ENCODE measurements at regions not wholly inside any gene's neighbourhood (a gene's known extent, or its start where the extent isn't known, plus 50 kb on each side); places are given as distances from the start of the nearest gene placed in this dataset.
A peak's percentile ranks its signal among the peaks of the same experiment; 100 is the strongest.

DNA sequence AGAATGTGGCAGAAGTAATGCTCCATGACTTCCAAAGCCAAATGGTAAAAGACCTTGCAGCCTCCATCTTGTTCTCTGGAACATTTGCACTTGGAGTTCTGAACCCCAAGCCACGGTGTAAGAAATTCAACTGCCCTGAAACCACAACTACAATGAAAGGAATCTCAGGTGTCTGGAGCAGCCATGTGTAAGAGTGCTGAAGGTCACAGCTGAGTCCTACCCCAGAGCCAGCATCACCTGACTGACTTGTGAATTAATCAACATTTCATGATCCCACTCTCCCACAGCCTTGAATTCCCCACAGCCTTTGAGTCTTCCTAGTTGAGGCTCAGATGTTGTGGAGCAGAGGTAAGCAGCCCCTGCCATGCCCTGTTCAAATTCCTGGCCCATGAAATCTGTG, 192.8 kb upstream of the CAMK1G start:
- DNase-seq = no peak

DNA sequence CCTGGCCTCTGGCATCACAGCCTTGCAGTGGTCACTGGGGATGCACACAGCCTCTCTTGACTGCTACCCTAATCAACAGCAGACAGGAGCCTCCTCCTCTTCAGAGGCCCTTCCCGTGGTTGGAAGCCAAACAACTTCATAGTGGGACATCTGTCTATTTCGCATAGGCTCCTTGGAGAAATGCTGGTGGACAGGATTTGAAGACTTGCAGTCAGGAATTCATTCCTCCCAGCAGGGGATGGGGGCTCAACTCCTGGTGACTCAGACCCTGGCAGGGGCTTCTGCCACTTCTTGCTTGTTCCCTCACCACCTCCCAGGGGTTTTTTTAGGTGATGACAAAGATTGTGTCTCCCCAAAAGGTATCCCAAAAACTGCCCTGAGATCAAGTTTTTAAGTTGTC, 191.7 kb upstream of the CAMK1G start:
- DNase-seq = no peak

DNA sequence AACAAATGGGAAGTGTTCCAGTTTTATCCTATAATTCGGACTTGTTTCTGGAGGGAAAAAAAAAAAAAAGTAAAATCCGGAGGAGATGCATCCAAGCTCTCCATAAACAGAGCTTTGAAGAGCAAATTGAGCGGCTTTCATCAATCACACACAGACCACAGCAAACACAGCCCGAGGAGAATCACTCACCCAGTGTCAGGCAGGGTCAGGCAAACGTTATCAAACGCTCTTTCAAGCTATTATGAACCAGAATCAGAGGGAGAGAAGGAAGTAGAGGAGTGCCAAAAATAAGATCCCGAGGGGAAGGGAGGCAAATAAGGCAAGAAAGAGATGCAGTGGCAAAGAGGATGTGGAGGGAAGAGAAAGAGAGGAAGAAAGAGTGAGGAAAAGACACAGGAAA, 188.3 kb upstream of the CAMK1G start:
- DNase-seq = no peak

DNA sequence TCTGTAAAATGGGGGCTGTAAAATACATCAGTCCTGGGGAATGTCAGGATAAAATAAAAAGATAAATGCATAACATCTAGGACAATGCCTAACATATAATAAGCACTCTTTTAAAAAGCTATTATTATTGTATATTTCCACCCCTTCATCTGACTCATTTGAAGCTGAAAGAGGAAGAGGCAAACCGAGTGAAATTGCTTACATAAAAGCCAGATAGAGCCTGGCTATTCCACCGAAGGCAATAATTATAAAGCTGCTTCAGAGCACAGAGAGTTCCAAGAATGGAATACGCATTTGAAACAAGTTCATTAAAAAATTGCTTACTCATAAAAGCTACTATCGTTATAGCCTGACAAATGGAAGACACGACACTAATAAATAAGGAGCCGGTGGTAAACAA, 186.1 kb upstream of the CAMK1G start:
- no peak for DNase-seq

DNA sequence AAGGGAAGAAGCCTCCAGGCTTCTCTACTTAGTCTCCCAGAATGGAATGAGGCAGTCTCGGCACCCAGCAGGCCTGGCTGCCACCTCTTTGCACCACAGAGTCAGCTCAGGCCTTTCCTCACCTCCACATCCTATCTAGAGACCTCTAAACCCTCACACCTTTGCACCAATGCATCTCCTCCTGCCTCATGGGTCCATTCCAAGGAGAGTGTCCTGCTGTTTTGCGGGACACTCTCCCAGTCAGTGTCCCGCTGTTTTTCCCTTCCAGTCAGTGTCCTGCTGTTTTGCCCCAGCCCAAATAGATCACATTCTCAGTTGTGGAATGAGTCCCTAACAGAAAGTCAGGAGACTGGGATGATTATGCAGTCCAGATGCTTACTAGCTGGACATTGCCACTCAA, 185.6 kb upstream of the CAMK1G start:
- DNase-seq = no peak

DNA sequence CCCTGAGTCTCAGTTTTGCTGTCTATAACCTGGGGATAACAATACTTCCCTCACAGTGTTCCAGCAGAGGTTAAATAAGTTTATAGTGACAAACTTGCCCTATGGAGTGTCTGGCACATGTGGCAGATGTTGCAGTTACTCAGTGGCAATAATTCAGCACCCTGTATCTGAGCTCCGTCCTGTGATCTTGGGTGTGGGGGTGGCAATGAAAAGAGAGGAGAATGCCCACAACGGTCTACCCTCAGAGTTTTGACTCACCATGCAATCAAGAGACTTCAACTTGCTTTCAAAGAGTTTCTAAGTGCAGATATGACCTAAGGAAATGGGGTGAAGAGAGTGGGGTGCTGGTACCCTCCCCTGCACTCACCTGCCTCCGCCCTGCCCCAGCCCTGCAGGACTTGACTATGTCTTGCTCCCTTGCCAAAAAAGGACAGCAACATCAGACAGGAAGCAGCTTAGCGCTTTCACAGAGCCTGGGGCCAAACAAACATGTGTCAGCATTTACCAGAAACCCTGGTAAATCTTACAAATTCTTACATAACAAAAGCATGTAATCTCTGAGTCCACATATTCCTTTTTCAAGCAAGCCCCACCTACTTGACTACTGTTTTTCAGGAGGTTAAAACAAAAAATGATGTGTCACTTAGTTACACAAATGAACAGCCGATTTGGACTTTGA, 185.1 kb upstream of the CAMK1G start:
- DNase-seq = peak; percentile 26

DNA sequence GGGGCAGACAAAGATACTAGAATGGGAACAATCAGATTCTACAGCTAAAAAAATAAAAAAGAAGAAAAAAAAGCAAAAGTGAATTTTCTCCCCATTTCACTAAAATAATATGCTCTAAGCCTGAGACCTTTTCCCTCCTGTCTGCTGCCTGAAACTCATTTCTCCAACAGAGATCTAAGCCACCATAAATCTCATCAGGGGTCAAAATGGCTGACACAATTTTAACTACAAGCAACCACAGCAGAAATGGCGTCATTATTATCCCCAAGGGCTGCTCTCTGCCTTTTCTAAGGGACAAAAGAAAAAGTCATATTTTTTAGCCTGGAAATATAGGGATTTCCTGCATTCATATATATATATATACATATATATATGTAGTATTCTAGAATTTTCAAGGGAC, 183.7 kb upstream of the CAMK1G start:
- DNase-seq = no peak

DNA sequence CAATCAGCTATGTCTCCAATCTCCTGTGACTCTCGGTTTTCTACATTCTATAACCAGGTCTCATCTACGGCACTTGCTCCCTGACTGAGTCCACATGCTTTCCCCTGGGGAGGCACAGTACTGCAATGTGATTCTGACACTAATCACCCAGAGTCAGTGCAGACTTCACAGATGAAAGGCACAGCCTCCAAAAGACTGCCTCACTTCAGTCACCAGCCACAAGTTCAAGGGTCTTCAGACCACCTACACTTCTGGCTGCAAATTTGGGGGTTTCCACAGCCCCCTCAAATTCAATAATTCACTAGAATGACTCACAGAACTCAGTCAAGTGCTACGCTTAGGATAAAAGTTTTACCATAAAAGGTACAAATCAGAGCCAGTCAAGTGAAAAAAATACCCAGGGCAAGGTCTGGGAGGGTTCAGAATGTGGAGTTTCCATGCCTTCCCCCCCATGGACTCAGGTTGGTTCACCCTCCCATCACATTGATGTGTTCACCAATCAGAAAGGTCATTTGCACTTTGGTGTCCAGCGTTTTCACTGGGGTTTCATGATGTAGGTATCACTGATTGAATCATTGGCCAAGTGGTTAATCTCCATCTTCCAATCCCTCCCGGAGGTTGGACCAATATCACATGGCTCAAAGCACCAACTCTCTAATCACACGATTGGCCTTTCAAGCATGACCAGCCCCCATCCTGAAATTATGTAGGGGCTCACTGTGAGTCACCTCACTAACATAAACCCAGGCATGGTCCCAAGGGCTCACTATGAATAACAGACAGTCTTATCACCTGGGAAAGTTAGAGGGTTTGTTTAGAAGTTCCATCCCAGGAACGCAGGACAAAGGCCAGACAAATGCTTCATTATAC, 182.9 kb upstream of the CAMK1G start:
- DNase-seq = no peak

DNA sequence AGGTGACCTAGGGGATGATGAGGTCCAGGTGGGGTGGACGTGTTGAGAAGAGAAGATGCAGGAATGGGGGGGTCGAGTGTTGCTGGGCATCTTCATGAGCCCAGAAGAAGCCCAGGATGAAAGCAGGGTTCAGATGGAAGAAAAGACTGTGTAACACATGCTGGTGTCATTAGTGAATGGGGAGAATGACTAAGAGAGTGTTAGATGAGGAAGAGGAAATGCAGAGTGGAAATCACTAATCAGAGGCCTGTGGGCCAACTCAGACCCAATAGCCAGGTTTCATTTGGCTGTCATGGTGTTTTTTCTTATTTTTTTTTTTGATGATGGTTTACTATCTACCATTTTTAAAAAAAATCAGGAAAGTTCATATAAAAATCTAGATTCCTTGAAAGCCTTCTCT, 180.8 kb upstream of the CAMK1G start:
- no peak for DNase-seq

DNA sequence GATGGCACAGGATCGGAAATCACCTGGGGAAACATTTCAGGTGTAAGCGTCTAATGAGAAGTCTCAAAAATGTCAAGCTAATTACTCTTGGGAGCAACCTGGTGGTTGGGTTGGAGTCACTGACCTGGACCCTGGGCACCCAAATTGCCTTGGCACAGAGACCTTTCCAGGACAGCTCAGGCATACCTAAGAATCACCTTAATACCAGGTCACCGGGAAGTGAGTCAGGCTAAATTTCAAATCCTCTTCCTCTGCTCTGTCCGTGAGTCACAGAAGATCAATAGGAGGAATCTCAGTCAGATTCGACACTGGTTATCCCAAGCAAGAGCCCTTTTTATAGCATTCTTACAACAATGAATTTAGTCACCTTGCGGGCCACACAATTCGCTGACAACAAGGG, 179.6 kb upstream of the CAMK1G start:
- DNase-seq = no peak

DNA sequence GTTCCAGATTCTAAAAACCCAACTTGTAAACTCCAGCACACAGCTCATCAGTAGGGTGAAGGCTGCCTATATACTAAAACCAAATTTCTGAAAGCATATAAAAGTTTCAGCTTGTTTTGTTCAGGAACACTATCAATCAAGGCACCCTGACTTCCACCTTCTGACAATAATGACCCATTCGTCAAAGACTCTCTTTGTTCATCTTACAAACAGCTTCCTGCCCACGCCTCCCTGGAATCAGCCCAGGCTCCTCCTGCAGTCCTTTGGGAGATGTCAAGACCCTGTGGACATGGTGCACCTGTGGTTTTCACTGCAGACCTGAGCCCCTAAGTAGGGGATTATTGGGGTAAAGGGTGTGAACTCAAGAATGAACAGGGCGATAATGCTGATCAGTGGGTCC, 178.9 kb upstream of the CAMK1G start:
- no peak for DNase-seq

DNA sequence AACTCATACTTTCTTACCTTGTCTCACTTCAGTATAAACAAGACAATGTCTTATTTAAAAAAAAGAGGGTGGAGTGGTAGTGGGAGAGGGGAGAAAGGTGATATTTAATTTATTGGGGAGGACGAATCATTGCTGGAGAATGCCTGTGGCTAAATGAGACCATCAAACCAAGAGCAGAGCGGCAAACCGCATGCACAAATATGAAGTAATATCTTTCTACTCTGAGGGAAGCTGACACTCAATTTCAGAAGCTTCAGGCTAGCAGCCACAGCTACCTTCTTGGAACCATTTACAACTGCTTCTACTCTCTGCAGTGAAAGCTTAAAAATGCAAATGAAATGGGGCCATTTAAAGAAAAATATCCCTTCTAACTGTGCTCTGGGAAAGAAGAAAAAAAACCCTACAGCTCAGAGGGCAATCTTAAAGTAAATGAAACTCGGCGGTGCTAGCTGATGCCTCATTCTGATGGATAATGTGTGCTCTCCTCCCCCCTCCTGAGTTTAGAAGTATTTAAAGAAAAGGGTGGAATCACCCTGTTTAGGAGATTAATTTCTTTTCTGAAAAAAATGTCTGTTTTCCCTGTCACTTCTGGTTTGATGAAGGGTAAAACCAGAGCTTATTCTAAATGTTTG, 178.2 kb upstream of the CAMK1G start:
- DNase-seq = no peak

DNA sequence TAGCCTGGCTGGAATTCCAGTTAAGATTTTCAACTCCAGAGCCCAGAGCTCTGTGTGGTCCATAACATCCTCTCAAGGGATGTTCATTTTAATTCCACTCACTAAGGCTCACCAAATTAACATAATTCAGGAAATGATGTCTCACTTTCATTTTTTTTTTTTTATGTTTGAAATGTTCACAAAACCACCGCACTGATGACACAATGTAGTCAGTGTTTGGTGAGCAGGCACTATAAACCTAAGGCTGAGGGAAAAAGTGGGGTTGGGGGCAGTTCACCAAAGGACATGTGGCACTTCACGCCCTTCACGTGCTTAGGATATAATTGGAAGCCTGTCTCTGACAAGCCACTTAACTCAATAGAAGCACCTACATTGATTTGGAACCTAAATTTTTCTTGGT, 177.3 kb upstream of the CAMK1G start:
- DNase-seq = no peak

DNA sequence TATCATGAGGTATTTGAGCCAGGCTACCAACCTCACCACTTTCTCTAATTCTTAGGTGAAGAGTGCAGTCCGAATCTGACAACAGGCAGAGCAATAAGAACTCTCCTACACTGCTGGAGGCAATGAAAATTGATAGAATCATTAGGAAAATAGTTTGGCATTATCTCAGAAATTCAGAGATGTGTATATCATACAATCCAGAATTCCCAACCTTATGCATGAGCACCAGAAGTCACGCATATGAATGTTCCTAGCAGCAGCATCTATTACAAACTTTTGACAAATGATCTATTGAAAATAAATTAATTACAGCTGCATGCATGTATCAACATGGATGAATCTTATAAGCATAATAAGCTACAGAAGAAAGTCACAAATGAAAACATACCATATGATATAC, 176.9 kb upstream of the CAMK1G start:
- DNase-seq = no peak

DNA sequence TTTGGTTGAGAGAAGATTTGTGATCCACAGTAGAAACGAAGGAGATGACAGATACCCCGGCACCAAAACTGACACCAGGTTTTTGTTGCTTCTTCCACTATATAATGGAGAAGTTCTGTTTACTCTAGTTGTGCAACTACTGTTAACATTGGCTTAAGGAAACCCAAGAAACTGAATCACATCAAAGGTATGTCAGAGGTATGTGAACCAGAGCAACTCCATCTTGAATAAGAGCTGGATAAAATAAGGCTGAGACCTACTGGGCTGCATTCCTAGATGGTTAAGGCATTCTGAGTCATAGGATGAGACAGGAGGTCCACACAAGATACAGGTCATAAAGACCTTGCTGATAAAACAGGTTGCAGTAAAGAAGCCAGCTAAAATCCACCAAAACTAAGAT, 173.7 kb upstream of the CAMK1G start:
- DNase-seq = no peak

DNA sequence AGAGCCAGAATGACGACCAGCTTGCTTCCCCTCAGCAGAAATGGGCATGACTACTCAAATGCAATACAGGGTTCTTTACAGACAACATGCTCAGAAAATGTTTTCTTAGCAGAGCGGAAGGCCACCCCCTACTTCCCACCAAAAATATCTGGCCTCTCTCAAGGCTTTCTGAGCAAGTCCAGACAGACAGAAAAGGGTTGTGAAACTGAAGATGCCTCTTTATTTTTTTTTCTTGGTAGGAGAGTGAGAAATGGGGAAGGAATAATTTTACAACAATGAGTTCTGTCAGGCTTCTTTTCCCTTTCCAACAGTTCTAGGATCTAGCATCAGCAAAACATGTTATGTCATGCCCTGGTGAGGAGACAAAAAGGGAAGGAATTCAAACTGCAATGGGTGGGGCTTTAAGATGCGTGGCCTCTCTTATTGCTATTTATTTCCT, 172.0 kb upstream of the CAMK1G start:
- no peak for DNase-seq

DNA sequence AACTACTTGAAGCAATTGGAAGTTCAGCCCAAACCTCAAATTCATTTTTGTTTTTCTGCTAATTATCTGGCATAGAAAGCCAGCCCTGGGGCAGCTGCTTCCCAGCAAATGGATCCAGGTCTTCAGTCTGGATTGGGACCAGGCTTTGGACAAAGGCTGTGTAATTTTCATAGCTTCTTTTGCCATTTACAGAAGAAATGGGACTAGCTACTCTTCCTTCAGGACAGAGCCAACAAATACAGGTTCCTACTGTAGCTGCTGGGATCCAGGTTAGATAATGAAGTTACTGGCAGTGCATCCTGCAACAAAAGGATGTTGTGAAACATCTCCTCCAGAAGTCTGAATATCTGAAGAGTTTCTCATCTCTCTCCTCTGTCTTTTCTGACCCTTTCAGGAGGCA, 171.5 kb upstream of the CAMK1G start:
- DNase-seq = no peak

DNA sequence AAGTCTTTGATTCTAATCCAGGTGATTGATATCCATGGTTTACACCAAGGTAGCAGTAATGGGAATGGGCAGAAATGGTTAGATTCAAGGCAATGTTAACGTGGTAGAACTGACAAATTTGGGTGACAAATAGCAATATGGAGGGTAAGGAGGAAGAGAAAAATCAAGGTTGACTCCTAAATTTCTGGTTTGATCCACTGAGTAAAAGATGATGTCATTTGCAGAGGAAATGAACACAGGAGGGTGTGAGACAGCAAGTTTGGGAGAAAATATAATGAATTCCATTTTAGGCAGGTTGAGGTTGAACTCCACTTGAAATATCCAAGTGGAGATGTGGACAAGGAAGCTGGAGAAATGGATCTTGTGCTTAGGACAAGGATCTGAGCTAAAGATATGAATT, 170.9 kb upstream of the CAMK1G start:
- DNase-seq = no peak

DNA sequence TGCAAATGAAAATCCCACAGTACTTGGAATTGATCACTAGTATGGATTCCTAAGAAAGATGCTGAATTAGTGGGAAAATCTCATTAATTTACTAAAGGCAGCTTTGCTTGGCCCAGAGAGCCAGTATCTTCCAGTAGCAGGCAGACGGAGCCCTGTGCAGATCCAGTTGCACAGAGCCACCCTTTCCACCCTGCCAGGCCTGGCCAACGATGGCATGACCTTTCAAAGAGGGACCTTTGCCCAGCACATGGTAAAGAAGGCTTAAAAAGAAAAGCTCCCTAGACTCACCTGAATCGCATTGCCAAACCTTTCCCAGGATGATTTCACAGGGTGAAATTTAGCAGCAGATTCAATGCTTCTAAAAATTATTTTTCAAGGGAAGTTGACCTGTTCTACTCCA, 170.5 kb upstream of the CAMK1G start:
- DNase-seq = no peak

DNA sequence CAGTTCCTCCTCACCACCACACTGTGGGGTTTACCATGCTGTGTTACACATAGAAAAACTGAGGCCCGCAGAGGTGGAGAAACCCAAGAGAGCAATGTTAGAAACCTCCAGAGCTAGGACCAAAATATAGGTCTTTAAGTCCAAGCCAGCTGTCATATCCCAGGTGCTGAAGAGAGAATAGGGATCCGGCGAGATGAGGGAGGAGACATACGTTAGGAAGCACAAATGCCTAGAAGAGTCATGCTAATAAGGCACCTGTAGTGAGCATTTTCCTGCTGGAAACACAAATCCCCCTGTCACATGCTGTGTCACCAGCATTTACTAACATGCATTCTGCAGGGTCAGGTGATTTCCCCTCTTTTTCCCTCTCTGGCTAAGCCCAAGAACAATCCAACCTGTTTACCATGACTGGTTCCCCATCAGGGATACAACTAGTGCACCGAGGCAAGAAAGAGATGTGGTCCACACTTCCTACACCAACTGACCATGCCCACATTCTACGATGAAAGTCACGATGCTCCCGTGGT, 168.6 kb upstream of the CAMK1G start:
- DNase-seq = no peak

DNA sequence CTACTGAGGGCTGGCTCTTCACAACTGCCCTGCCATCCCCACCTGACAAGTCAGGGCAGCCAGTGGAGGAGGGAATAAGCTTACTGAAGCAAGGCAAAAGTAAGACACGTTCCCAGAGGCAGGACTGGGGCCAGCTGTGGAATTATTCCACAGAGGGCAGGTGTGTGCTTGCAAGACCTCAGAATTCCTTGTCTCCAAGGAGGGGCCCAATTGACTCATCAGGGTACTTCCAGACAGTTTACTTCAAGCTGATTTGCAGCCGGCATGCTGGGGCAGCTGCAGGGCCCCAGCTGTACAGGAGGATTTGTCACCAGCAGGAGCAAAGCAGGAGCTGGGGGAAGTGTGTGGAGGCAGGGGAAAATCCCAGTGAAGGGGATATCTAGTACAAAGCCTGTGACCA, 167.5 kb upstream of the CAMK1G start:
- no peak for DNase-seq

DNA sequence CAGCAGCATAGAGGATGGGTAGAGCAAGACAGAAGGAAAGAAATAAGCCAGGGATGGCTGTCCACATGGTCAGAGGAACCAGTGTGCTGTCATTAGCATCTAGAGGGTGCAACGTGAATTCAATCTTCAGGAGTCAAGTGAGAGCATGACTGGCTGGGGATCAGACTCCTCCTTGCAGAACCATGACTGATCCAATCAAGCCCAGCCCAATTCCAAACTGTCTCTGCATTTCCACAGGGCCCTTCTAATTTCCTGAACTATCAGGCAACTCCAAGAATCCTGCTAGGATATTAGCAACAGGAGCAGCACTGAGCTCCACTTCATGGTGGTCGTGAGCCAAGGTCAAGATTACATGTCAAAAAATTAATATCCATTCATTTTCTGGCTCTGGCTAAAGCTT, 166.8 kb upstream of the CAMK1G start:
- DNase-seq = no peak

DNA sequence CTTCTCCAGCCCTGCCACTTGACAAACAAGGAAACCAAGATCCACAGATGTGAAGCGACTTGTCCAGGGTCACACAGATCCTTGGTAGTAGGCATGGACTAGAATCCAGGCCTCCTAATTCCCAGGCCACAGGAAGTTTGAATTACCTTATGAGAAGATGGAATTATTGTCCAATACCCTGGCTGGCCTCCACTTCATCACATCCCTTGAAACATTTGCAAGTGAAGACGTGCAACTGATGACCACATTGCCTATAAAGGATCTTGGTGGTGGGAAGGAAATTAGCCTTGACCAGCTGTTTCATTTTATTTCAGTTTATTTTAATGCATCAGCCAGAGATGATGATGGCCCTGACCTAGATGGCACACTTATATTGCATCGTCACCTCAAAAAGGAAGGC, 165.8 kb upstream of the CAMK1G start:
- no peak for DNase-seq

DNA sequence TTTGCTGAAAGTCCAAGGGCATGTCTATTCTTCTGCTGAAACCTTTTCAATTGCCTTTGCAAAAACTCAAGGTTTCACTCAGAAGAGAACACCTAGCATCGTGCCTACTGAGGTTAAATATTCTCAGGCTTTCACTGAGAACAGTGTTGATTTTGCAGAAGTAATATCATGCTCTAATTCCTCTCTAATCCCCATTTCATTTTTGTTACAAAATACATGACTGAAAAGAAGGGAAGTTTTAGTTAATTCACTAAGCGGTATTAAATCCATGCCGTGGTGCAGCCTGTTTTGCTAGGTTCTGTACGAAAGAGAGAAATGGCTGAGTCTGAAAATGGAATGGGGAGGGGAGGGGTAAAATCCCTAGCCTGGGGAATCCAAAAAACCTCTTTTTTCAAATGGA, 163.2 kb upstream of the CAMK1G start:
- no peak for DNase-seq
